NT2/D1 (cell line): ENCODE measurements at regions not wholly inside any gene's neighbourhood (a gene's known extent, or its start where the extent isn't known, plus 50 kb on each side); places are given as distances from the start of the nearest gene placed in this dataset.

Experiments
- SUZ12 ChIP-seq: IDR thresholded peaks from 2 replicates; pipeline ENCODE4 v1.6.1; 2011; ENCODE audit not compliant: insufficient read length, insufficient read depth; ENCODE audit errors: extremely low read depth
- YY1 ChIP-seq: IDR thresholded peaks from 2 replicates; pipeline ENCODE4 v1.6.1; 2011; ENCODE audit not compliant: insufficient read length, insufficient read depth
- ZNF274 ChIP-seq: IDR thresholded peaks from 2 replicates; pipeline ENCODE4 v1.6.1; 2011; ENCODE audit warnings: mild to moderate bottlenecking, low read depth, low read length

DNA sequence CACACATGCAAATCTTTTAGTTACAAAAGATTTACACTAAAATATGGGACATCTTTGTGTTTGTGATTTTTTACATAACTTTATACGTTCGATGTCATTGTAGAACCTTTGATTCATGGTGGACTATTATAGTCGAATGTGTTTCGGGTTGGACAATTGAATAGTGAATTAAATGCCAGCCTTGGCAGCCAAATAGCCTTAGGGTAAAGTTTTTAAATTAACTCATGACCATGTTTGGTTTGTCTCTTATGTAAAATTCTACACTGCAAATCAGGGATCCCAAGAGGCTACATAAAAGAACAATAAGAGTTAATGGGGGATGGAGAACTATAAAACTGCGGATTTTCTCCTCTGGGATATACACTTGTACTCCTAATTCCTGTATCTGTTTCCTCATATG lies 1735.6 kb upstream of the SPRY2 start:
- TF ChIP-seq ZNF274 = no peak
- TF ChIP-seq YY1 = no peak
- no peak for TF ChIP-seq SUZ12
